Suprapubic skin (tissue), 4 donors: ENCODE measurements at regions not wholly inside any gene's neighbourhood (a gene's known extent, or its start where the extent isn't known, plus 50 kb on each side); places are given as distances from the start of the nearest gene placed in this dataset.

Source experiments
- DNase-seq, 2 donors: peaks; one replicate each; pipeline ENCODE4 v3.0.0-alpha.2; 2019; ENCODE audit warnings: low spot score in 2 of 2
- H3K27ac ChIP-seq: fragments of 200-600 bp; sonication (generic); one replicate; pipeline ENCODE4 v1.5.1; 2019
- H3K27me3 ChIP-seq: fragments of 200-600 bp; sonication (generic); one replicate; pipeline ENCODE4 v1.5.1; 2019
- H3K36me3 ChIP-seq: fragments of 200-600 bp; sonication (generic); one replicate; pipeline ENCODE4 v1.5.1; 2019
- H3K4me1 ChIP-seq: fragments of 200-600 bp; sonication (generic); one replicate; pipeline ENCODE4 v1.5.1; 2019
- H3K4me3 ChIP-seq: fragments of 200-600 bp; sonication (generic); one replicate; pipeline ENCODE4 v1.5.1; 2019; ENCODE audit warnings: mild to moderate bottlenecking
- H3K9me3 ChIP-seq: fragments of 200-600 bp; sonication (generic); one replicate; pipeline ENCODE4 v1.5.1; 2019
- CTCF ChIP-seq, 2 donors: fragments of 200-600 bp in 1 of 2; fragments of 450-650 bp in 1 of 2; sonication (generic) in 1 of 2; IDR thresholded peaks; one replicate each; pipeline ENCODE4 v1.5.1; 2016 to 2019; ENCODE audit warnings: antibody characterized with exemption in 2 of 2, mild to moderate bottlenecking in 1 of 2, moderate library complexity in 1 of 2
- EP300 ChIP-seq: sonication (generic); formaldehyde crosslinking; IDR thresholded peaks from one replicate; pipeline ENCODE4 v1.6.1; 2017; ENCODE audit warnings: antibody characterized with exemption
- POLR2A ChIP-seq, 2 donors: fragments of 450-650 bp; IDR thresholded peaks; one replicate each; pipeline ENCODE4 v1.6.1; 2017; ENCODE audit warnings: antibody characterized with exemption in 2 of 2, mild to moderate bottlenecking in 2 of 2, moderate library complexity in 2 of 2
- POLR2AphosphoS5 ChIP-seq, 3 donors: sonication (generic); formaldehyde crosslinking; IDR thresholded peaks; one replicate each; pipeline ENCODE4 v1.6.1; 2017; ENCODE audit warnings: antibody characterized with exemption in 3 of 3
- WGBS: methylation state at CpG from one replicate; pipeline ENCODE4 v1.1.5; 2018; 5-methylcytosine and 5-hydroxymethylcytosine counted together

DNA sequence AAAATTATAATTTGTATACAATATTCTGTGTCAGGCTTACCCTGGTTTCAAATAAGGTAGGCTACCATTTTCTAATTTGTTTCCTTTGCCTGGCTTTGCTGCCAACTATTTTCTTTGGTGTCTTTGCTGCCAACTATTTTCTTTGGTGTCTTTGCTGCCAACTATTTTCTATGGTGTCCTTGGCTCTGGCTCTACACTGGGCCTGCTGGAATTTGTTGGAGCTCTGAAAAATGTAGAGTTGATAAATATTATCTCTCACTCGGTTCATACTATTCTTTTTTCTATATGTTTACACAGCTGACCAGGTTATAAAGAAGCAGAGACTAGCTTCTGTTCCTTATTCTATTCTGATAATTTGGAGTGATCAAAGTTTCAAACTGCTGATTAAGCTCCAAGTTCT is 768.0 kb upstream of the PHF14 start:
- Histone ChIP-seq H3K4me1 (no peaks in the 10 kb centered on the region), H3K4me3 (no peak overlapping the region), H3K27ac (no peak overlapping the region), H3K9me3 (no peaks in the 10 kb centered on the region), H3K27me3 (no peaks in the 10 kb centered on the region), H3K36me3 (no peaks in the 10 kb centered on the region)
- 40% methylated on average over 1 of the region's 1 CpG for WGBS
- TF ChIP-seq CTCF (IDR thresholded peaks at IDR 0.05) (no peak), POLR2AphosphoS5 (IDR thresholded peaks at IDR 0.05) (no peak), POLR2A (IDR thresholded peaks at IDR 0.05) (no peak), EP300 (no peak)
- DNase-seq, result no peak

DNA sequence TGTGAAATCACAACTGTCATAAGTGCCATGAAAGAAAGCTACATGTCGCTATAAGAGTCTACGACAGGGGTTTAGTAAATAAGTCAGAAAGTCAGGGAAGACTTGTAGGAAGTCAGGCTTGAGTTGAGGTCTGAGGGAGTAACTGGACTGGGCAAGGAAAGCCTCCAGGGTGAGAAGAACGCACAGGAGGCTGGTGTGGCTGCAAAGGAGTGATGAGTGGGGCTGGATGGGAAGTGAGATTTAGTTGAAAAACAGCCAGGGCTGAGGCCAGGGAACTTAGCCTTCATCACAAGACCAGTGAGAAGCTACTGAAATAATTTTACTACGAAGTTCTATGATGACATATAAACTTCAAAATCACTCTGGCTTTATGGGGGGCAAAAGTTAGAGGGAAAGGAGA is 763.7 kb upstream of the PHF14 start:
- no peaks in the 10 kb centered on the region for H3K36me3 ChIP-seq
- WGBS, result 86% methylated on average over 4 of the region's 4 CpGs

GRCh38 chr7:10211016-10211415 is 762.7 kb upstream of the PHF14 start:
- DNase-seq, result no peak
- Histone ChIP-seq H3K27me3 (no peaks in the 10 kb centered on the region), H3K4me3 (no peak overlapping the region), H3K36me3 (no peaks in the 10 kb centered on the region), H3K4me1 (no peaks in the 10 kb centered on the region), H3K9me3 (peaks cover 7% of the 10 kb centered on the region), H3K27ac (no peak overlapping the region)
- 79% methylated on average over 1 of the region's 1 CpG for WGBS
- TF ChIP-seq CTCF (IDR thresholded peaks at IDR 0.05), result no peak
- TF ChIP-seq POLR2A (IDR thresholded peaks at IDR 0.05), result no peak
- TF ChIP-seq POLR2AphosphoS5 (IDR thresholded peaks at IDR 0.05), result no peak
- TF ChIP-seq EP300, result no peak

More for the DNA sequence above, 763.7 kb upstream of the PHF14 start:
- Histone ChIP-seq H3K27me3 (no peaks in the 10 kb centered on the region), H3K27ac (no peak overlapping the region), H3K4me3 (no peak overlapping the region), H3K4me1 (no peaks in the 10 kb centered on the region), H3K9me3 (peaks cover 7% of the 10 kb centered on the region)
- TF ChIP-seq POLR2A (IDR thresholded peaks at IDR 0.05), result no peak
- no peak for DNase-seq

GRCh38 chr7:10211861-10212260 is 761.8 kb upstream of the PHF14 start:
- no peak for TF ChIP-seq POLR2A (IDR thresholded peaks at IDR 0.05)
- no peak for TF ChIP-seq POLR2AphosphoS5 (IDR thresholded peaks at IDR 0.05)
- TF ChIP-seq EP300, result no peak
- no peak for TF ChIP-seq CTCF (IDR thresholded peaks at IDR 0.05)
- Histone ChIP-seq H3K4me1 (no peaks in the 10 kb centered on the region), H3K9me3 (peaks cover 7% of the 10 kb centered on the region), H3K4me3 (no peak overlapping the region), H3K27ac (no peak overlapping the region), H3K27me3 (no peaks in the 10 kb centered on the region), H3K36me3 (no peaks in the 10 kb centered on the region)
- 88% methylated on average over 4 of the region's 4 CpGs for WGBS
- DNase-seq, result no peak

DNA sequence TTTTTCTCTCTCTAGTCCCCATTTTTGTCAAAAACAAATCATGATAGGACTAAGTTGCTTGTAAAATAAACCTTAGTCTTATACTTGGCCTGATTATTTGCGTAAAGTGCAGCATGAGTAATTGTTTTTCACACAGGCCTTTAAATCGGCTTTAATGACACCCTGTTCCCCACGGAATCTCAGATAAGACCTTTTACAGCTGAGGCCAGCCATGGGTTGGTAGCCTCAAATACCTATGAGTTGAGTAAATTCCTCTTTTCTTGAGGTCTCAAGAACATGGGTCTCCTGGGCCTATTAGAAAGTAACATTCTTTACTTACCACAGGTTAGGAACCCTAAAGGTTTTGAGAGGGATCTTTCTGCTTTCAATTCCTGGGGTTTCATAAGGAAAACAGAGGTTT is 761.0 kb upstream of the PHF14 start:
- H3K9me3 ChIP-seq, result peaks cover 7% of the 10 kb centered on the region
- H3K4me1 ChIP-seq, result no peaks in the 10 kb centered on the region
- H3K4me3 ChIP-seq, result no peak overlapping the region
- no peaks in the 10 kb centered on the region for H3K36me3 ChIP-seq
- WGBS, result 95% methylated on average over 3 of the region's 3 CpGs
- H3K27ac ChIP-seq, result no peak overlapping the region
- TF ChIP-seq CTCF (IDR thresholded peaks at IDR 0.05) (no peak), POLR2AphosphoS5 (IDR thresholded peaks at IDR 0.05) (no peak), POLR2A (IDR thresholded peaks at IDR 0.05) (no peak), EP300 (no peak)
- no peak for DNase-seq
- H3K27me3 ChIP-seq, result no peaks in the 10 kb centered on the region

GRCh38 chr7:10216462-10216861 is 757.2 kb upstream of the PHF14 start:
- Histone ChIP-seq H3K4me1 (no peaks in the 10 kb centered on the region), H3K36me3 (no peaks in the 10 kb centered on the region), H3K27me3 (no peaks in the 10 kb centered on the region), H3K27ac (no peak overlapping the region), H3K9me3 (peaks cover 7% of the 10 kb centered on the region), H3K4me3 (no peak overlapping the region)
- WGBS, result 86% methylated on average over 2 of the region's 2 CpGs
- TF ChIP-seq POLR2AphosphoS5 (IDR thresholded peaks at IDR 0.05), result no peak
- no peak for TF ChIP-seq CTCF (IDR thresholded peaks at IDR 0.05)
- no peak for TF ChIP-seq EP300
- TF ChIP-seq POLR2A (IDR thresholded peaks at IDR 0.05), result no peak
- DNase-seq, result no peak
